ENCODE measurements at regions not wholly inside any gene's neighbourhood (a gene's known extent, or its start where the extent isn't known, plus 50 kb on each side); places are given as distances from the start of the nearest gene placed in this dataset.

DNA sequence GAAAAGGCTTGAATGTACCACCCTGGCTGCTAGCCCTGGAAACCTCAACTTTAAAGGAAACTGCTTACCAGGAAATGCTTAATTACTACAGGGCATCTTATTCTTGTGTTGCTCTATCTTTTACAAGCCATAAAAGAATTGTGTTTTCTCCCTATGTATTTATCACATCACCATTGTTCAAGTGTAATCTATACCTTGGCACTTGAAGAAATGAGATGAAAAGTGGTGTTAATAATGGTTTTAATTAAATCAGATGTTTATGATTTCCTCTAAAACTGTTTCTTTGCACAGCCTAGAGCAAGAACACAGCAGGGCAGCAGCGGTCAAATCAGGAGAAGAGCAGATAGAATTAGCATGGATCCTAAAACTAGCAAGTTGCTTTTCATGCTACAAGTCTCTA lies 131.8 kb upstream of the RGMB start:
- no peak for DNase-seq

DNA sequence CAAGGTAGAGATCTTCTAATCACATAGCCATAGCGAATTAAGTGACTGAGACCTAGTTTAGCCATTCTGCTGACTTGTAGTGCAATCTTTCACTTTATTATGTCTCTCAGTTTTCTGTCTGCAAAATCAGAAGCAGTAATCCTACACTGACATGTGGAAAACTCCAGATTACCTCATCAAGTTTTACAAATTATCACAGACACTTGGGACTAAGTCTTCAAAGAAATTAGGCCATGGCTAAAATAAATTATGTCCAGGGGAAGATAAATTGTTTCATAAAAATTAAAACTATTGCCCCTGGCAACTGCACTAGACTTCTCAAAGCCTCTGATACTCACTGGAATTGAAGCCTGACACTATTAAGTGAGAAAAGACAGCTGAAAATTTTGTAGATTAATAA lies 129.9 kb upstream of the RGMB start:
- DNase-seq = no peak

DNA sequence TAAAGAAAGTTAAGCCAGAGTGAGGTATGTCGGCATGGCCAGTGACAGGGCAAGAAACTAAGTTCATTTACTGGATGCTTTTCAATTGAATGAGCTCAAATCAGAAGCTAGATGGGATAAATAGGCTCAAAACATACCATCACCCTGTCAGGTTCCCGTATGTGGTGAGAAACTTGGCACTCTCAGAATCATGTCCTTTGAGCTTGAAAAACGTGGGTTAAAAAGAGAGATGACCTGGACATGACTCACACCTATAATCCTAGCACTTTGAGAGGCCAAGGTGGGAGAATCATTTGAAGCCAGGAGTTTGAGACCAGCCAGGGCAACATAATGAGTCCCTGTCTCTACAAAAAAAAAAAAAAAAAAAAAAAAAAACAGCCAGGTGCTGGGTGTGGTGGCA lies 121.7 kb upstream of the RGMB start:
- DNase-seq = no peak

DNA sequence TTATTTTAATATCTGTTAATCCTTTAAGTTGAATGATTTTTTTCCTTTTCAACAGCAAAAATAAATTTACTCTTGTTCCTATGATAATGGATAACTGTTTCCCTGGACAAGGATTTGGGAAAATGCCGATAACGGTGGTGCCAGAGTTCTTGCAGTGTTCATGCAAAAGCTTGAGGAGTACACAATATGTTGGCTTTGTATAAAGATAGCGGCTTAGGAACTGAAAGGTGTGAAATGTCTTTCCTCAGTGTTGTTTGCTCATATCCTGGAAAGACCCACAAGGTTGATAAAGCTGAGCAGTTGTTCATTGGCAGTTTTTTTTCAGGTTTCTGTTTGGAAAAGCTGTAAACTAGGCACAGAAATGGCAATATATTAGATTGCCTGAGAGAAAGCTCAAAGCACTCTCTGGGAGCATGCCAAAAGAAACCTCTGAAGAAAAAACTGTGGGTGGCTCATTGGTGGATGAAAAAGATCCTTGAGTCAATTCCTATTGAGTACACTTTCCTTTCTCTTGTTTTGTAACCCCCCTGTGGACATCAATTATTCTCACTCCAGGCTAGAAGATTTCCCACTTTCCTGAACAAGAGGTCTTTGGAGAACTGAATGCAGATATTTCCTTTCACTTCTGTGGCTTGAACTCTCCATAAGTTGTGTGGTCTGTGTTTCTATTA lies 117.2 kb upstream of the RGMB start:
- no peak for DNase-seq

DNA sequence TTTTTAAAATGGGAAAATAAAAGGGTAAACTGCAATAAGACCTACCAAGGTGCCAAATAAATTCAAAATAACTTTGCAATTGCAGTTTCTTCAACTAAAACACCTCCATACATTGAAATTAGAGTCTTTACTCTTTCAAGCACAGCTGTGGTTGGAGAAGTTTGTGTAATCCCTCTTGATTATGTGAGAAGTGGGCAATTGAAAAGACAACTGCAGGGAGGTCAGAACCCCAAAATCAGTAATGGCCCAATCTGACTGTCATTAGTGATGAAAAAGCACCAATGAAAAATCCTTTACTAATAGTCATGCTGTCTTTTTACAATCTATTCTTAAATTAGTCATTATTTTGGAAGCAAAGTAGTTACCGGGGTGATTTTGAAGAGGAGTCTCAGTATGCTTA lies 116.7 kb upstream of the RGMB start:
- no peak for DNase-seq

DNA sequence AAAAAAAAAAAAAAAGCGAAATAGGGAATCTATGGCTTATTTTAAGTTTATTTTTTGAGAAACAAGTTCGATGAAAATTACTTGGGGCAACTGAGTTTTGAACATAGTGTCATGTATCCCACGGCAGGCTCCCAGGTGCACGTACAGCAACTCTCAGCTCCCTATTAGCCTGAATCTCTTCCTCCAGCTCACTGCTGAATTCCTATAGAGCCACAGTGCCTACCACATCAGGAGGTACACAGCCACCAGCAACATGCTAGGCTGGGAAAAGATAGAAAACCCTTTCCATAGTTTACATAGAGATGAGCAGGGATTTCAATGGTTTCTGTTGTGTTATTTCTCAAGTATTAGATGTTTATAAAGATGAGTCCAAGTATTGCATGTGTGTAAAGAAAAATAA lies 115.9 kb upstream of the RGMB start:
- no peak for DNase-seq

DNA sequence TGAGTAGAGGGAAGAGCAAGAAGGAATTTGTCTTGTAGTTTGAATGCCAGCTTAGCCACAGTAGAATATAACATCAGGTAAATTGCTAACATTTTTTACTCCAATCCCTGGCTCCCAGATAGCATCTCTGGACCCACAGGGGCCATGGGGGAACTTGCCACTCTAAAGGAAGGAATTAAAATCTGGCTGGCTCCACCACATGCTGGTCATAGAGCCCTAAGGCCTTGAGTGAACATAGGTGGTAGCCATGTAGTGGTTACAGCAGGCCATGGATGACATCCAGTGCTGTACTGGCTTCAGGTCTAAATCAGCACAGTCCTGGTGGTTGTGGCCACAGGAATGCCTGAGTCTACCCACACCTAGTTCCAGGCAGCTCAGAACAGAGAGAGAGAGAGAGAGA lies 109.9 kb upstream of the RGMB start:
- DNase-seq = no peak

DNA sequence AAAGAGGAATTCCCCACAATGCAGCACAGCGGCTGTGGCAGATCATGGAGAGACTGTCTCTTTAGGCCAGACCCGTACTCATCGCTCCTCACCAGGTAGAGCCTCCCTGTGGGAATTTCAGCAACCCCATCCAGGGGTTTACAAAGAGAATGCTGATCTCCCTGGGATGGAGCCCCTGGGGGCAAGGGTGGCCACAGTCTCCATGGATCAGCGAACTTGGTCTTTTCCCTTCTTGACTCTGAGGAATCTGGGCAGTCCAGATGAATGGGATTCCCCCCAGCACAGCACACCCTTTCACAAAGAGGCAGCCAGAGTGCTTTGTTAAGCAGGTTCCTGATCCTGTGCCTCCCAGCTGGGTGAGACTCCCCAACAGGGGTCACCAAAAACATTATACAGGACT lies 108.7 kb upstream of the RGMB start:
- no peak for DNase-seq

DNA sequence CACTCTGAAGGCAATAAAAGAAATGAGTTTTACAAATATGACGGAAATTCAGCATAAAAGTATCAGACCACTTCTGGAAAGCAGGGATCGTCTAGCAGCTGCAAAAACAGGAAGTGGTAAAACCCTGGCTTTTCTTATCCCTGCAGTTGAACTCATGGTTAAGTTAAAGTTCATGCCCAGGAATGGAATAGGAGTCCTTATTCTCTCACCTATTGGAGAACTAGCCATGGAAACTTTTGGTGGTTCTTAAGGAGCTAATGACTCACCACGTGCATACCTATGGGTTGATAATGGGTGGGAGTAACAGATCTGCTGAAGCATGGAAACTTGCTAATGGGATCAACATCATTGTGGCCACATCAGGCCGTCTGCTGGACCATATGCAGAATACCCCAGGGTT lies 93.5 kb upstream of the RGMB start:
- DNase-seq = no peak

DNA sequence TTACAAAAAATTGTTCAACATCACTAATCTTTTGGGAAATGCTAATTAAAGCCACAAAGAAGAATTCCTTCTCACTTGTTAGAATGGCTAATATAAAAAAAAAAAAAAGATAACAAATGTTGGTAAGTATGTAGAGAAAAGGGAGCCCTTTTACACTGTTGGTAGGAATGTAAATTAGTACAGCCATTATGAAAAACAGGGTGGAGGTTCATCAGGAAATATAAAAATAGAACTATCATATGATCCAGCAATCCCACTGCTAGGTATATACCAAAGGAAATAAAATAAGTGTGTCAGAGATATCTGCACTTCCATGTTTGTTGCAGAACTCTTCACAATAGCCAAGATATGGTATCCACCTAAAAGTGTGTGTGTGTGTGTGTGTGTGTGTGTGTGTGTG lies 83.5 kb upstream of the RGMB start:
- DNase-seq = no peak

DNA sequence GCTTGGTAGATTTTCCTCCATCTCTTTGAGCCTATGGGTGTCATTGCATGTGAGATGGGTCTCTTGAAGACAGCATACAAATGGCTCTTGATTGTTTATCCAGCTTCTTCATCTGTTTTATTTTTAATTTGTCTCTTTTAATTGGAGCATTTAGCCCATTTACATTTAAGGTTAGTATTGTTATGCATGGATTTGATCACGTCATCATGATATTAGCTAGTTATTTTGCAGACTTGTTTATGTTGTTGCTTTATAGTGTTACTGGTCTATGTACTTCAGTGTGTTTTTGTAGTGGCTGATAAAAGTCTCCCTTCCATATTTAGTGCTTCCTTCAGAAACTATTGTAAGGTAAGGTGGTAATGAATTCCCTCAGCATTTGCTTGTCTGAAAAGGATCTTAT lies 78.6 kb upstream of the RGMB start:
- DNase-seq = no peak

DNA sequence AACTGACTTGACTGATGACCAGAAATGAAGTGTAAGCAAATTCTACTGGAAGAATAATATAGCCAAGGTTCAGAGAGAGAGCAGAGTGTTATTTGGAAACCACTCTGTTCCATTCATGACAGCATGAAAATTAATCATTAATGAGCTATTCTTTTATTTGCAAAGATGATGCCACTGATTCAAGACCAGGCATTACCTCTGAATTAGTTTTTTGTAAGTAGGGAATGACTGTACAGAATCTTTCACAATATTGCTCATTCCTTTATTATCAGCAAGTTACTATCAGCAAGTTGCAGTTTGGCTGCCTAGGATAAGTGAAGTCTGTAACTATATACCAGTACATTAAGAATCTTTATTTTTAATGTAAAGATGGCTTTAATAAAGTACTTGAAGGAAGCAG lies 75.1 kb upstream of the RGMB start:
- DNase-seq = no peak

DNA sequence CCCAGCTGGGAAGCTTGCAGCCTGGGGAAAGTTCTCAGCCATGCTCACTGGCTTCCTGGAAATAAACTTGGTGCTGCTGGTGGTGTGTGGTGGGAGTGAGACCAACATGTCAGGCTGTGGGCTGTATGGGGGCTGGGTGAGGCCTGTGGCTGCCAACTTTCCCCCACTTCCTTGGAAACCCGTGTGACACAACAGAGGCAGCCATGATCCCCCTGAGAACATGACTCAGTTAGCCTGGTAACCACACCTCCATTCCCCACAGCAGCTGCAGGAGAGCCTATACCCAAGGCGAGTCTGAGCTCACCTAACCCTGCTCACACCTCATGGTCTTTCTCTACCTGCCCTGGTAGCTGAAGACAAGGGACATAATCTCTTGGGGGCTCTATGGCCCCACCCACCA lies 72.7 kb upstream of the RGMB start:
- no peak for DNase-seq

DNA sequence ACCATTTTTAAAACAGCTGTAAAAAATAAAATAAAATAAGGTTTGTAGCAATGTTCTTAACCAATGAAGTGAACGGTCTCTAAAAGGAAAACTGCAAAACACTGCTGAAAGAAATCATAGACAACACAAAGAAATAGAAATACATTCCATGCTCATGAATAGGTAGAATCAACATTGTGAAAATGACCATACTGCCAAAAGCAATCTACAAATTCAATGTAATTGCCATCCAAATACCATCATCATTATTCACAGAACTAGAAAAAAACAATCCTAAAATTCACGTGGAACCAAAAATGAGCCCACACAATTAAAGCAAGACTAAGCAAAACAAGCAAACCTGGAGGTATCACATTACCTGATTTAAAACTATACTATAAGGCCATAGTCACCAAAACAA lies 67.6 kb upstream of the RGMB start:
- DNase-seq = no peak

DNA sequence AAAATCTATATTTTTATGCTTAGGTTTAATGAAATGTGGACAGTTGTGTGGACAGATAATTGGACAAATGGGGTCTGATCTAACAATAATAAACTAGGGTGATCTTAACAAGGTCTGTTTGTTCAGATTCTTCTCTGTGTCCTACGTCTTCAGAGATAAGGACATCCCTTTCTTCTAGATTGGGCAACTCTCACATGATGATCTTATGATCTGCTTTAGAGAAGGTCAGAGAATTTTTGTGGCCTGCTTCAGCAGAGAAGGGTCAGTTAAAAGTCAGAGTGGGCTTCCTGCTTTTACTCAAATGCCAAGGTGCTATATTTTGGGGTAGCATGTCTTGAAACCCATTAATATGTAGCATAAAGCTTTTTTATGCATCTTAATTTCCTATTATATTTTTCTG lies 63.8 kb upstream of the RGMB start:
- DNase-seq = no peak

DNA sequence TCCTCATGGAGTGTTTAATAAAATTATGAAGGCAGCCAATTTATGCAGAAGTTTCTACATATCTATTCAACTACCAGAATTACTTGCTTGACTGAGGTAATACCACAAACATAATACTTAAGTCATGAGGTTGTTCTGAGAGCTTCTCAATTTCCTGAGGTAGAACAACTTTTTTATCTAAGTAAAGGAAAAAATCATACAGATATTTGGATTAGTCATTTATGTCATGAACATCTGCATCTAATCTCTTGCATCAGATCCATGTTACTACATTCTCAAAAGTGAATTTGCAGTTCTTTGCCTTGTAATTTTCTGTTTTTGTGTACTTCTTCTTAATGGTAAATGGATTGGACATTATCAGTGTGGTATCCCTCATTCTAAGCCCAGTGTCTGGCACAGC lies 60.4 kb upstream of the RGMB start:
- no peak for DNase-seq

DNA sequence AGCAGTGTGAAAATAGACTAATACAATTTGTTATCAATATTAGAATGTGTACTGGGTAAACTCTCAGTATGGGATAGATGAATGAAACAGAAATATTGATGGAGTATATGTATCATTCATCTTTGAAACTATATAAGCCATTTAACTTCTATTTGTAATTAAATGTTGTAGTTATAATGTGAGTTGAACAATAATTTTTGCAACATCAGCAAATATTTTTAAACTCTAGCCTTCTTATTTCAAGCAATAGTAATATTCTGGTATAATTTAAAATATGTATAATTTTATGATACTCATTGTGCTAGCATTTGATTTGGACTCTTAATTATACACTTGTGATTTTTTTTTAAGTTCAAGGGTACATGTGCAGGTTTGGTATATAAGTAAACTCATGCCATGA lies 59.6 kb upstream of the RGMB start:
- no peak for DNase-seq

DNA sequence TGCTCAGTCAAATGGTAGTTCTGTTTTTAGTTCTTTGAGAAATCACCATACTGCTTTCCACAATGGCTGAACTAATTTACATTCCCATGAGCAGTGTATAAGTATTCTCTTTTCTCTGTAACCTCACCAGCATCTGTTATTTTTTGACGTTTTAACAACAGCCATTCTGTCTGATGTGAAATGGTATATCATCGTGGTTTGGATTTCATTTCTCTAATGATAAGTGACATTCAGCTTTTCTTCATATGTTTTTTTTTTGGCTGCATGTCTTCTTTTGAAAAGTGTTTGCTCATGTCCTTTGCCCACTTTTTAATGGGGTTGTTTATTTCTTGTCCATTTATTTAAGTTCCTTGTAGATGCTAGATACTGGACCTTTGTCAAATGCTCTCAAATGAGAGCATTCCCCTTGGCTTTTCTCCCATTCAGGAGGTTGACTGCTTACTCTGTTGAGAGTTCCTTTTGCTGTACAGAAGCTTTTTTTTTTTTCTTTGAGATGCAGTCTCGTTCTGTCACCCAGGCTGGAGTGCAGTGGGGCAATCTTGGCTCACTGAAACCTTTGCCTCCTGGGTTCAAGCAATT lies 58.7 kb upstream of the RGMB start:
- DNase-seq = no peak

DNA sequence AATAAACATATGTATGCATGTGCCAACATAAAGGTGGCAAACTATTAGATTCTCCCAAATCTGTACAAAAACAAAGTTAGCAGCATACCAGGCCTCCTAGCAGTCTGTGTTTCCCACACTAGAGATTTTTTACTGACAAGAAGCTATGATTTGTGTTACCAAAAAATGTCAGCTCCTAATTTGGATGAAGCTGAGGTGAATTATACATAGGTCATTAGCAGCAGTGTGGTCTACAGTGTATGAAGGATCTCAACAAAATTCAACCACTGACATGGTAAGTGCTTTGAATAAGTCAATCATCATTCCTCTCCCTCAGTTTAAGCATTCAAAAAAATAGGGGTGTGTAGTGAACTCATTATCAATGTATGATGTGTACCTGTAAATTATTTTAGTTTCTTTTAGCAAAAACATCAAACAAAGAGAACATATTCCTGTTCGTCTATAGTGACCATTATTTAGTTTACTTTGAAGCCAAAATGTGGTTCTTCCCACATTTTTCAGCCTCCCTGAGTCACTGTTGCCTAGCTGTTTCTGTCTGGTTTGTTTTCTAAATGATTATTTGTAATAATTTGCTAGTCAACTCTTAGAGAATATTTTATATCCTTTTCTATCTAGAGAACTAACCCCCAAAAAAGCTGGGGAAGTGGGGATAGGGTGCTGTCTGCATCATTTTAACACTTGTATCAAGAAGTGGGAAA lies 52.1 kb upstream of the RGMB start:
- no peak for DNase-seq

DNA sequence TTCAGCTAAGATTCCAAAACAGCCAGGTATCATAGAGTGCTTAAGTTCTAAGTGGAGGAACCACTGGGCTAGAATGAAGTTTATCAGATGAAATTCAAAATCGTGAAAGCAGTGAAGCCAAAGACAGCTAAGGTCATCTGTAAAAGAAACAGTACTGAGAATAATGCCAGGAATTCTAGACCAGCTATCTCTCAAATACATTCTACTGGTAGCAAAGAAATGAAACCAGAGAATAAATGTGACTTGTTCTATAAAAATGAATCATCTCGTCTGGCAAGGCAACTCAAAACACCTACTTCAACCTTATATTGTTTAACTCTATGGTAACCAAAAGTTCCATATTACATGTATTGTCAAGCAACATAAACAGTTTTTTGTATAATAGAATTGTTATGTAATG lies 51.3 kb upstream of the RGMB start:
- no peak for DNase-seq

DNA sequence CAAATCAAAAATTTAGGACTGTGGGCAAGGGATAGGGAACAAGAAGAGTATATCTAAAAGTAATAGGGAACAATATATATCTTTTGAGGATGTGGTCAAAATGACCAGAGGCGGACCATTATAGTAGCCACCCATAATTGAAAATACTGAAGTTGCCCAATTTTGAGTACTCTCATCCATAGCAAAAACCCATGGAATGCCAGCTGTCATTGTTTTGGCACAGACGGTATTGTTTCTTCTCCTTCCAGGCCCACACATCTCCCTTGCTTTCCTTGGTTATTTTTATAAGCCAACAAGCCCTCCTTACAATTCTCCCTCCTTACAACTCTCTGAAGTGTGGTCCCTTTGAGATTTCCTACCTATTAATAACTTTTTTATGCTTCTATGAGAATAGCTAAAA lies 50.4 kb upstream of the RGMB start:
- no peak for DNase-seq

All from NCI-H1105 (cell line).